SK-N-SH (cell line): ENCODE measurements at regions not wholly inside any gene's neighbourhood (a gene's known extent, or its start where the extent isn't known, plus 50 kb on each side); places are given as distances from the start of the nearest gene placed in this dataset.

Experiments used
- CHD2 ChIP-seq: fragments of 150-350 bp; IDR thresholded peaks from 2 replicates; pipeline ENCODE4 v1.6.1; 2018; ENCODE audit warnings: low read length; ENCODE audit not compliant: partially characterized antibody
- EP300 ChIP-seq, 2 experiments: IDR thresholded peaks; 2 replicates each; pipeline versions ENCODE4 v1.4.0 to v1.6.1; 2012; ENCODE audit warnings: borderline replicate concordance in 1 of 2, low read depth in 1 of 2, low read length in 1 of 2
- FOXM1 ChIP-seq: IDR thresholded peaks from 2 replicates; pipeline ENCODE4 v1.4.0; 2012; ENCODE audit warnings: low read depth, mild to moderate bottlenecking
- JUND ChIP-seq: IDR thresholded peaks from 2 replicates; pipeline ENCODE4 v1.4.0; 2012
- POLR2AphosphoS5 ChIP-seq: IDR thresholded peaks from 2 replicates; pipeline ENCODE4 v1.6.1; 2012; ENCODE audit warnings: low read depth, low read length
- RAD21 ChIP-seq: IDR thresholded peaks from 2 replicates; pipeline ENCODE4 v1.6.1; 2012; ENCODE audit warnings: mild to moderate bottlenecking, low read length
- RFX5 ChIP-seq: IDR thresholded peaks from 2 replicates; pipeline ENCODE4 v1.6.1; 2012; ENCODE audit warnings: mild to moderate bottlenecking, improper control_type of control experiment, low read length
- SIN3A ChIP-seq: IDR thresholded peaks from 2 replicates; pipeline ENCODE4 v1.6.1; 2012; ENCODE audit warnings: low read depth, mild to moderate bottlenecking, low read length, moderate library complexity, borderline replicate concordance
- SMC3 ChIP-seq: IDR thresholded peaks from 2 replicates; pipeline ENCODE4 v1.6.1; 2012; ENCODE audit warnings: low read depth, low read length, improper control_type of control experiment
- TAF1 ChIP-seq: IDR thresholded peaks from 2 replicates; pipeline ENCODE4 v1.6.1; 2012; ENCODE audit warnings: low read depth, mild to moderate bottlenecking, low read length, moderate library complexity, borderline replicate concordance
- TEAD4 ChIP-seq: IDR thresholded peaks from 2 replicates; pipeline ENCODE4 v1.4.0; 2012; ENCODE audit warnings: mild to moderate bottlenecking, borderline replicate concordance; ENCODE audit not compliant: insufficient read depth
- TF ChIP-seq, protein P1 (sequence below): fragments of 200-600 bp; sonication (generic); IDR thresholded peaks from 2 replicates; pipeline ENCODE4 v1.6.1; 2017; ENCODE audit warnings: antibody characterized with exemption, mild to moderate bottlenecking, moderate library complexity
- TF ChIP-seq, protein P2 (sequence below): fragments of 150-350 bp; IDR thresholded peaks from 2 replicates; pipeline ENCODE4 v1.6.1; 2016; ENCODE audit warnings: mild to moderate bottlenecking, low read depth, low read length
- TF ChIP-seq, protein P3 (sequence below): IDR thresholded peaks from 2 replicates; pipeline ENCODE4 v1.6.1; 2012; ENCODE audit warnings: mild to moderate bottlenecking, low read depth, low read length, moderate library complexity

DNA sequence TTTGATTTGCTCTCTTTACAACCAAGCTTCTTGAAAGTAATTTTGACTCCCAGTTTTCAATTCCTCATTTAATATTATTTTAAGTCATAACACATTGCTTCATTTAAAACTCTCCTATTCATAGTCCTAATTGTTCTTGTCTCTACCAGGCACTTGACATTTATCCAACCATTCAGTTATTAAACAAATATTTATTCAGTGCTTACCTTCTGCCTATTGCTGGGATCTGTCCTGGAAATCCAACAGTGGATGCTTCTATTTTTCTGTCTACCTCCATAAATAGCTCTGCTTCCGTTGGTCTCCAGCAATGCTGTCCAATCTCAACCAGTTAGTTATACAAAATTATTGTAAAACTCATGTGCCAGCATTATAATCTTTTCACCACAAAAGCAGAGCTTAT is 615.1 kb downstream of the ZWINT start:
- TF ChIP-seq, protein P1, sequence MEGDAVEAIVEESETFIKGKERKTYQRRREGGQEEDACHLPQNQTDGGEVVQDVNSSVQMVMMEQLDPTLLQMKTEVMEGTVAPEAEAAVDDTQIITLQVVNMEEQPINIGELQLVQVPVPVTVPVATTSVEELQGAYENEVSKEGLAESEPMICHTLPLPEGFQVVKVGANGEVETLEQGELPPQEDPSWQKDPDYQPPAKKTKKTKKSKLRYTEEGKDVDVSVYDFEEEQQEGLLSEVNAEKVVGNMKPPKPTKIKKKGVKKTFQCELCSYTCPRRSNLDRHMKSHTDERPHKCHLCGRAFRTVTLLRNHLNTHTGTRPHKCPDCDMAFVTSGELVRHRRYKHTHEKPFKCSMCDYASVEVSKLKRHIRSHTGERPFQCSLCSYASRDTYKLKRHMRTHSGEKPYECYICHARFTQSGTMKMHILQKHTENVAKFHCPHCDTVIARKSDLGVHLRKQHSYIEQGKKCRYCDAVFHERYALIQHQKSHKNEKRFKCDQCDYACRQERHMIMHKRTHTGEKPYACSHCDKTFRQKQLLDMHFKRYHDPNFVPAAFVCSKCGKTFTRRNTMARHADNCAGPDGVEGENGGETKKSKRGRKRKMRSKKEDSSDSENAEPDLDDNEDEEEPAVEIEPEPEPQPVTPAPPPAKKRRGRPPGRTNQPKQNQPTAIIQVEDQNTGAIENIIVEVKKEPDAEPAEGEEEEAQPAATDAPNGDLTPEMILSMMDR, result no peak
- TF ChIP-seq JUND (no peak), TEAD4 (no peak), RFX5 (no peak), POLR2AphosphoS5 (no peak), EP300 (IDR thresholded peaks at IDR 0.05; ENCODE audit: borderline replicate concordance in 1 of 2, low read depth in 1 of 2, low read length in 1 of 2) (no peak), SMC3 (no peak), TAF1 (no peak), FOXM1 (no peak), RAD21 (no peak), SIN3A (no peak), CHD2 (no peak)
- TF ChIP-seq, protein P2, sequence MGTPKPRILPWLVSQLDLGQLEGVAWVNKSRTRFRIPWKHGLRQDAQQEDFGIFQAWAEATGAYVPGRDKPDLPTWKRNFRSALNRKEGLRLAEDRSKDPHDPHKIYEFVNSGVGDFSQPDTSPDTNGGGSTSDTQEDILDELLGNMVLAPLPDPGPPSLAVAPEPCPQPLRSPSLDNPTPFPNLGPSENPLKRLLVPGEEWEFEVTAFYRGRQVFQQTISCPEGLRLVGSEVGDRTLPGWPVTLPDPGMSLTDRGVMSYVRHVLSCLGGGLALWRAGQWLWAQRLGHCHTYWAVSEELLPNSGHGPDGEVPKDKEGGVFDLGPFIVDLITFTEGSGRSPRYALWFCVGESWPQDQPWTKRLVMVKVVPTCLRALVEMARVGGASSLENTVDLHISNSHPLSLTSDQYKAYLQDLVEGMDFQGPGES, result no peak
- TF ChIP-seq, protein P3, sequence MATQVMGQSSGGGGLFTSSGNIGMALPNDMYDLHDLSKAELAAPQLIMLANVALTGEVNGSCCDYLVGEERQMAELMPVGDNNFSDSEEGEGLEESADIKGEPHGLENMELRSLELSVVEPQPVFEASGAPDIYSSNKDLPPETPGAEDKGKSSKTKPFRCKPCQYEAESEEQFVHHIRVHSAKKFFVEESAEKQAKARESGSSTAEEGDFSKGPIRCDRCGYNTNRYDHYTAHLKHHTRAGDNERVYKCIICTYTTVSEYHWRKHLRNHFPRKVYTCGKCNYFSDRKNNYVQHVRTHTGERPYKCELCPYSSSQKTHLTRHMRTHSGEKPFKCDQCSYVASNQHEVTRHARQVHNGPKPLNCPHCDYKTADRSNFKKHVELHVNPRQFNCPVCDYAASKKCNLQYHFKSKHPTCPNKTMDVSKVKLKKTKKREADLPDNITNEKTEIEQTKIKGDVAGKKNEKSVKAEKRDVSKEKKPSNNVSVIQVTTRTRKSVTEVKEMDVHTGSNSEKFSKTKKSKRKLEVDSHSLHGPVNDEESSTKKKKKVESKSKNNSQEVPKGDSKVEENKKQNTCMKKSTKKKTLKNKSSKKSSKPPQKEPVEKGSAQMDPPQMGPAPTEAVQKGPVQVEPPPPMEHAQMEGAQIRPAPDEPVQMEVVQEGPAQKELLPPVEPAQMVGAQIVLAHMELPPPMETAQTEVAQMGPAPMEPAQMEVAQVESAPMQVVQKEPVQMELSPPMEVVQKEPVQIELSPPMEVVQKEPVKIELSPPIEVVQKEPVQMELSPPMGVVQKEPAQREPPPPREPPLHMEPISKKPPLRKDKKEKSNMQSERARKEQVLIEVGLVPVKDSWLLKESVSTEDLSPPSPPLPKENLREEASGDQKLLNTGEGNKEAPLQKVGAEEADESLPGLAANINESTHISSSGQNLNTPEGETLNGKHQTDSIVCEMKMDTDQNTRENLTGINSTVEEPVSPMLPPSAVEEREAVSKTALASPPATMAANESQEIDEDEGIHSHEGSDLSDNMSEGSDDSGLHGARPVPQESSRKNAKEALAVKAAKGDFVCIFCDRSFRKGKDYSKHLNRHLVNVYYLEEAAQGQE, result no peak
